GM21367 (cell line): ENCODE measurements at regions not wholly inside any gene's neighbourhood (a gene's known extent, or its start where the extent isn't known, plus 50 kb on each side); places are given as distances from the start of the nearest gene placed in this dataset.

ENCODE experiments used
- ATAC-seq: cut with Tn5 transposase; IDR thresholded peaks from one replicate; pipeline ENCODE4 v1.9.1; 2021; ENCODE audit not compliant: unreplicated experiment

GRCh38 chr18:40532046-40532445 is 1423.0 kb upstream of the PIK3C3 start:
- no peak for ATAC-seq

GRCh38 chr18:40531051-40531450 is 1424.0 kb upstream of the PIK3C3 start:
- no peak for ATAC-seq

- no peak for ATAC-seq
Observed at GRCh38 chr18:40529478-40529877, 1425.6 kb upstream of the PIK3C3 start.

- ATAC-seq: no peak
Observed at GRCh38 chr18:40524881-40525280, 1430.2 kb upstream of the PIK3C3 start.

GRCh38 chr18:40523287-40523686 is 1431.7 kb upstream of the PIK3C3 start:
- no peak for ATAC-seq

- ATAC-seq: no peak
Observed at GRCh38 chr18:40501026-40501425, 1454.0 kb upstream of the PIK3C3 start.

GRCh38 chr18:40494603-40495002 is 1460.4 kb upstream of the PIK3C3 start:
- no peak for ATAC-seq

- no peak for ATAC-seq
Observed at GRCh38 chr18:40493316-40493715, 1461.7 kb upstream of the PIK3C3 start.

- no peak for ATAC-seq
Observed at GRCh38 chr18:40489301-40489700, 1465.7 kb upstream of the PIK3C3 start.

- no peak for ATAC-seq
Observed at GRCh38 chr18:40485318-40485717, 1469.7 kb upstream of the PIK3C3 start.

GRCh38 chr18:40473221-40474029 is 1481.6 kb upstream of the PIK3C3 start:
- ATAC-seq: no peak

- ATAC-seq: no peak
Observed at GRCh38 chr18:40470723-40471122, 1484.3 kb upstream of the PIK3C3 start.

- ATAC-seq: no peak
Observed at GRCh38 chr18:40469851-40470250, 1485.2 kb upstream of the PIK3C3 start.

GRCh38 chr18:40469316-40469715 is 1485.7 kb upstream of the PIK3C3 start:
- no peak for ATAC-seq

GRCh38 chr18:40464032-40464431 is 1491.0 kb upstream of the PIK3C3 start:
- no peak for ATAC-seq

- no peak for ATAC-seq
Observed at GRCh38 chr18:40453903-40454302, 1501.1 kb upstream of the PIK3C3 start.

GRCh38 chr18:40452599-40452998 is 1502.4 kb upstream of the PIK3C3 start:
- ATAC-seq: no peak

GRCh38 chr18:40450751-40451150 is 1504.3 kb upstream of the PIK3C3 start:
- ATAC-seq: no peak

- no peak for ATAC-seq
Observed at GRCh38 chr18:40447820-40448219, 1507.2 kb upstream of the PIK3C3 start.

GRCh38 chr18:40440088-40440487 is 1514.9 kb upstream of the PIK3C3 start:
- no peak for ATAC-seq

- no peak for ATAC-seq
Observed at GRCh38 chr18:40437517-40437916, 1517.5 kb upstream of the PIK3C3 start.

- no peak for ATAC-seq
Observed at GRCh38 chr18:40431071-40431985, 1523.7 kb upstream of the PIK3C3 start.
